Left renal pelvis (tissue), 4 donors: ENCODE measurements at regions not wholly inside any gene's neighbourhood (a gene's known extent, or its start where the extent isn't known, plus 50 kb on each side); places are given as distances from the start of the nearest gene placed in this dataset.
A peak's percentile ranks its signal among the peaks of the same experiment; 100 is the strongest.

Source experiments
- DNase-seq, 4 donors: peaks; one replicate each; pipeline ENCODE4 v3.0.0-alpha.2; 2013; ENCODE audit warnings: low read depth in 4 of 4, low spot score in 3 of 4

- DNase-seq: no peak
Measured at GRCh38 chr3:34174740-34175139, 376.3 kb downstream of the PDCD6IP start.

- no peak for DNase-seq
Measured at GRCh38 chr3:34175636-34176176, 377.3 kb downstream of the PDCD6IP start.

GRCh38 chr3:34176723-34177122 is 378.3 kb downstream of the PDCD6IP start:
- DNase-seq: no peak

GRCh38 chr3:34178415-34178814 is 380.0 kb downstream of the PDCD6IP start:
- DNase-seq: no peak

GRCh38 chr3:34179716-34180115 is 381.3 kb downstream of the PDCD6IP start:
- no peak for DNase-seq

- no peak for DNase-seq
Measured at GRCh38 chr3:34180532-34180931, 382.1 kb downstream of the PDCD6IP start.

- DNase-seq: no peak
Measured at GRCh38 chr3:34183114-34183513, 384.7 kb downstream of the PDCD6IP start.

GRCh38 chr3:34183611-34184340 is 385.3 kb downstream of the PDCD6IP start:
- DNase-seq: no peak

- no peak for DNase-seq
Measured at GRCh38 chr3:34185301-34185700, 386.9 kb downstream of the PDCD6IP start.

- DNase-seq: no peak
Measured at GRCh38 chr3:34189133-34189532, 390.7 kb downstream of the PDCD6IP start.

GRCh38 chr3:34196914-34197313 is 398.5 kb downstream of the PDCD6IP start:
- no peak for DNase-seq

GRCh38 chr3:34198309-34198708 is 399.9 kb downstream of the PDCD6IP start:
- DNase-seq: no peak

- DNase-seq: no peak
Measured at GRCh38 chr3:34200576-34200975, 402.1 kb downstream of the PDCD6IP start.

GRCh38 chr3:34202975-34203374 is 404.5 kb downstream of the PDCD6IP start:
- DNase-seq: no peak

- no peak for DNase-seq
Measured at GRCh38 chr3:34203386-34203785, 405.0 kb downstream of the PDCD6IP start.

GRCh38 chr3:34207002-34207401 is 408.6 kb downstream of the PDCD6IP start:
- DNase-seq: peak in 1 of 4 donors; percentile 12

- no peak for DNase-seq
Measured at GRCh38 chr3:34207806-34208205, 409.4 kb downstream of the PDCD6IP start.

- DNase-seq: no peak
Measured at GRCh38 chr3:34212175-34212574, 413.7 kb downstream of the PDCD6IP start.

GRCh38 chr3:34212656-34213055 is 414.2 kb downstream of the PDCD6IP start:
- DNase-seq: no peak

- no peak for DNase-seq
Measured at GRCh38 chr3:34213478-34213877, 415.0 kb downstream of the PDCD6IP start.

GRCh38 chr3:34216711-34217335 is 418.4 kb downstream of the PDCD6IP start:
- no peak for DNase-seq

GRCh38 chr3:34218706-34219385 is 420.4 kb downstream of the PDCD6IP start:
- DNase-seq: no peak
